ENCODE measurements at regions not wholly inside any gene's neighbourhood (a gene's known extent, or its start where the extent isn't known, plus 50 kb on each side); places are given as distances from the start of the nearest gene placed in this dataset.
"Not testable (repeated sequence)": the region's sequence is repeated elsewhere in the genome, so short reads cannot be mapped to it uniquely, and the experiment has no call there.

GRCh38 chr2:106292627-106293026, 98.5 kb upstream of the UXS1 start:
- no peak for DNase-seq

- DNase-seq: no peak
Observed at GRCh38 chr2:106288873-106289272, 94.8 kb upstream of the UXS1 start.

DNA sequence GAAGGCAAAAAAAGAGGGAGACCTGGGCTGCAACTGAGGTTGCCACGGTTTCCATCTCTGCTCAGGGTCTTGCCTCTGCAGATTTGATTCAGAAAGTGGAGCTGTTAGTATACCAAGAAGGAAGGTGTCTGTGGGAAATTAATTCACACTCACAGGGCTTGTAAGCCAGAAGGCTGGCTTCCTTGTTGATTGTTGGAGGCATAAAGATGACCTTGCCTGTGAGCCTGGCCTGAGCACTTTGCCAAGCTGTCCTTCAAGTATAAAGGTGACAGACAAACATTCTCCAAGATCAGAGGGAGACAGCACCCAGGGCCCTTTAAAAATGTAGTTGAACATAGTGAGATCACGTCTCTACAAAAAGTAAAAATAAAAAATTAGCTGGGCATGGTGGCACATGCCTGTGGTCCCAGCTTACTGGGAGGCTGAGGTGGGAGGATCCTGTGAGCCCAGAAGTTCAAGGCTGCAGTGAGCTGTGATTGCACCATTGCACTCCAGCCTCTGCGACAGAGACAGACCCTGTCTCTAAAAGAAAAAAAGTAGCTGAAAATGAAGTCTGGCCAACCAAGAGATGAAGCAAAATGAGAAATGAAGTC, 91.2 kb upstream of the UXS1 start:
- DNase-seq: no peak

DNA sequence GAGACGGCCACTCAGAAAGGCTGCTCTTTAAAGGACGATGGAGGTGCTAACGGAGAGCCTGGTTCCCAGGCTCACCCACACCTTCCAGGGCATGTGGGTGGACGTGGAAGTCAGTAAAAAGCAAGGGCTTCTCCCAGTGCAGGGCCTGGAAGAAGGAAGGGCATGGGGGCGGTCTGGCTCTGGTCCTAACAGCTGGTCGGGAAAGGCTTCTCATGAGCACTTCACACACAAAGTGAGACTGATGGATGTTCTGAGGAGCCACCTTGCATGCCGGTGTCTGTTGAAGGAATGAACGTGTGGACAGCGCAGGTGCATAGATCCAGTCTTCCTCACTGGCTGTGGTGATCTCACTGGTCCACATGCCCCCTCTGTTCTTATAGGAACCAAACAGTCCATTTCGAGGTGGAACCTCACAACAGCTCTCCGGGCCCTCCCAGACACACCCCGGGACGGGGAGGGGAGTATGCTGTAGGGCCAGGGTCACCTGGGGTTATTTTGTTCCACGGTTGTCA, 90.6 kb upstream of the UXS1 start:
- no peak for DNase-seq

GRCh38 chr2:106284255-106284654, 90.2 kb upstream of the UXS1 start:
- no peak for DNase-seq

- not testable (repeated sequence) for DNase-seq
Observed at GRCh38 chr2:106283228-106284152, 89.4 kb upstream of the UXS1 start.

DNA sequence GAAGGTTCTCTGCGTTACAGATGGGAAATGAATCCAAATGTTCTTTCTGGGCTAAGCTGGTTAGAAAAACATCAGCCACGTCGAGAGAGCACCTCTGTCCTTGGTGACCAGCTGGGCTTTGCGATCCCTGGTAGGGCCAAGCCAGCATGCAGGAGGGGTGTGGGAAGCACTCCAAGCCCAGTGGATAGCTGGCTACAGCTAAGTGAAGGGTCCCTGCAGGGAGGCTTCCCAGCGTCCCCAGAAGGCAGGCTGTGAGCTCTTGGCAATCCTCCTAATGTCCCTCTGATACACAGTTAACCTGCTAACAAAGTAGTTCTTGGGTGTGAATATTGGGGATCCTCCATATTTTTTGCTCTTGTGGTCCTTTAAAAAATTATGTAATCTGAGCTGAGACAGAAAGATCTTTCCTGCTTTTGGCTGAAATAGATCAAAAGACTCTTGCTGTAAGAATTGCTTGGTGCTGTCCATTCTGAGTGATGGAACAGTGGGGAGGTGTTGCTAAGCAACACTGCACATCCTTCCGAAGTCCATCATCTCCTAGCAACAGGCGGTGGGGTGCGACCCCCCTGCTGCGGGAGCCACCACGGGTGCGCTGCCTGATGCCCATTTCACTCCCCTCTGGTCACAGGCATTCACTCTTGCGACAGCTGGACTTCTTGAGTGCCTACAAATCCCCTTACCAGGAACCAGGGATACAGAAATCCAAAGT, 88.5 kb upstream of the UXS1 start:
- DNase-seq: no peak

- not testable (repeated sequence) for DNase-seq
Observed at GRCh38 chr2:106281907-106282430, 87.9 kb upstream of the UXS1 start.

GRCh38 chr2:106280722-106281446, 86.8 kb upstream of the UXS1 start:
- no peak for DNase-seq

GRCh38 chr2:106280224-106280623, 86.1 kb upstream of the UXS1 start:
- no peak for DNase-seq

GRCh38 chr2:106278112-106278876, 84.2 kb upstream of the UXS1 start:
- DNase-seq: no peak

- no peak for DNase-seq
Observed at GRCh38 chr2:106277426-106277825, 83.3 kb upstream of the UXS1 start.

GRCh38 chr2:106275971-106276370, 81.9 kb upstream of the UXS1 start:
- DNase-seq: no peak

DNA sequence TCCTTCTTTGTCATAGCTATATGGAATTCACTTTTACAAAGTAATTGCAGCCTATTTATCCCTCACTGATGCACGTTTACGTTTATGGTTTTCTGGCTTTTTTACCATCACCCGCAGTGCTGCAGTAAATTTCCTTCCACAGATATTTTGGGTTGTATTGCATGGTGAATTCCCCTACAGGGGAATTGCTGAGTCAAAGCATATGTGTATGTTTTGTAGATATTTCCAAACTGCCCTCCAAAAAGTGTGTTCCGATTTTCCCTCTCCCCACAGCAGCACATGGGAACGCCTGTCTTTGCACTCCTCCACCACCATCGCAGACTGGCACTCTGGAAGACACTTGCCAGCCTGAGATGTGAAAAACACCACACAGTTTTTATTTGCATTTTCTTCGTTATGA, 80.6 kb upstream of the UXS1 start:
- no peak for DNase-seq

DNA sequence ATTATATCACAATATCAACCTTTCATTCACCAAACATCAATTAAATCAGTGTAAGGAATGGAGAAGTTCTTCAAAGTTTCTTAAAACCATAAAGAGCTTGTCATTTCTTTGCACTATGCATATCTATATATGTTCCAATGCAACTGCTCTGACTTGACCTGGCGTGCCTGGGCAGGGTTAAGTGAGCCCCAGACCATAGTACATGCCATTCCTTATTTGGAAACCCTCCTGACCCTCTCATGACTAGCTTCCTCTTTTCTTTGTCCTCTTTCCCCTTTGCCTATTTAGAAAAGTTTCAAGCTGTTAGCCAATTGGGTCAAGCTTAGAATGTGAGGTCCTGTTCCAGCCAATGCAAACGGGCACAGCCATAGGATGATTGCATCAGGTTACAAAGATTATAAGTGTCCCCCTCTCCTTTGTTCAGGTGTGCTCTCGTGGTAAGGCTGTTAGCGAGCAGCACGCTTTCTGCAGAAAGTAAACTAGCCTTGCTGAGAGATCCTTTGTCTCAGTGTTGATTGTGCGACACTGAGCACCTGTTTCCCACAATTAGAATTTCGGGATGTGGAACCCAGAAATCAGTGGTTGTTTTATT, 78.2 kb upstream of the UXS1 start:
- DNase-seq: no peak

DNA sequence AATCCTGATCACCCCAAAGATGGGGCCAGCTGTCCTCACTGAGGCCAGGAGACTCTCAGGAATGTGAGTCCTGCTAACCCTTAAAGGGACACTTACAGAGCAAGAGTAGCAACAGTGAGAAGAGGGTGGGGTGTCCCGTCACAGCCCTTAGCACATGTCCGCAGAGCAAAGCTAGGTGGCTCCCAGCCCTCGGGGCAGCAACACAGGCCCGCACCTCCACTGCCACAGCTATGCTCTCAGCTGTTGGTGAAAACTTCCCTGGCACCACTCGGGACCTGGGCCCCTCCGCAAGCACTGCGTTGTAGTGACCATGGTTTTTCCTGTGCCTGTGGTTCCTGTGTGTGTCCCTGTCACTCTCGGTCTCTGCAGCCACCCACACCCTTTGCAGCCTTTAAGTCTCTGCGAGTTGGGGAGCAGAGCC, 76.4 kb upstream of the UXS1 start:
- no peak for DNase-seq

- peak; percentile 27 for DNase-seq
Observed at GRCh38 chr2:106269591-106270291, 75.6 kb upstream of the UXS1 start.

GRCh38 chr2:106267997-106268396, 73.9 kb upstream of the UXS1 start:
- DNase-seq: no peak

GRCh38 chr2:106261871-106262321, 67.8 kb upstream of the UXS1 start:
- DNase-seq: no peak

- not testable (repeated sequence) for DNase-seq
Observed at GRCh38 chr2:106258859-106259258, 64.8 kb upstream of the UXS1 start.
